GM23338 (cell line): ENCODE measurements at regions not wholly inside any gene's neighbourhood (a gene's known extent, or its start where the extent isn't known, plus 50 kb on each side); places are given as distances from the start of the nearest gene placed in this dataset.

Source experiments
- ATAC-seq: fragments of 200-7000 bp; cut with Tn5 transposase; 3 replicates; pipeline ENCODE4 v1.9.1; 2020
- DNase-seq: peaks from one replicate; pipeline ENCODE4 v3.0.0-alpha.2; 2015; ENCODE audit warnings: low spot score
- H2AFZ ChIP-seq: fragments of 200-600 bp; sonication (generic); 2 replicates; pipeline ENCODE4 v1.8.0; 2016; ENCODE audit warnings: antibody characterized with exemption, mild to moderate bottlenecking, moderate library complexity
- H3F3A ChIP-seq: fragments of 200-600 bp; sonication (generic); replicated peaks from 2 replicates; pipeline ENCODE4 v1.8.0; 2017; ENCODE audit warnings: antibody characterized with exemption, mixed run types, low read depth
- H3K27ac ChIP-seq: fragments of 200-600 bp; sonication (generic); 2 replicates; pipeline ENCODE4 v1.6.1; 2016; ENCODE audit warnings: low read depth
- H3K27me3 ChIP-seq: fragments of 200-600 bp; sonication (generic); 2 replicates; pipeline ENCODE4 v1.8.0; 2016; ENCODE audit warnings: mild to moderate bottlenecking, mixed run types, moderate library complexity; ENCODE audit not compliant: insufficient read depth
- H3K36me3 ChIP-seq: fragments of 200-600 bp; sonication (generic); 2 replicates; pipeline ENCODE4 v1.8.0; 2016; ENCODE audit warnings: mild to moderate bottlenecking; ENCODE audit not compliant: insufficient read depth
- H3K4me1 ChIP-seq: fragments of 200-600 bp; sonication (generic); 2 replicates; pipeline ENCODE4 v1.8.0; 2016; ENCODE audit warnings: mild to moderate bottlenecking, moderate library complexity; ENCODE audit not compliant: insufficient read depth
- H3K4me2 ChIP-seq: fragments of 200-600 bp; sonication (generic); 2 replicates; pipeline ENCODE4 v1.7.1; 2017; ENCODE audit warnings: mixed run types
- H3K4me3 ChIP-seq: fragments of 200-600 bp; sonication (generic); 2 replicates; pipeline ENCODE4 v1.6.1; 2016; ENCODE audit warnings: mixed run types
- H3K79me2 ChIP-seq: fragments of 200-600 bp; sonication (generic); replicated peaks from 2 replicates; pipeline ENCODE4 v1.8.0; 2017; ENCODE audit warnings: mild to moderate bottlenecking; ENCODE audit not compliant: insufficient read depth
- H3K9me2 ChIP-seq: fragments of 200-600 bp; sonication (generic); 2 replicates; pipeline ENCODE4 v1.8.0; 2017; ENCODE audit not compliant: insufficient read depth
- H4K20me1 ChIP-seq: fragments of 200-600 bp; sonication (generic); replicated peaks from 2 replicates; pipeline ENCODE4 v1.8.0; 2017; ENCODE audit warnings: mild to moderate bottlenecking; ENCODE audit not compliant: insufficient read depth
- H3K27ac Mint-ChIP-seq: 2 replicates; pipeline ENCODE4 v1.8.0; 2020; ENCODE audit warnings: inconsistent platforms, mild to moderate bottlenecking, moderate library complexity, mixed read lengths
- H3K27me3 Mint-ChIP-seq: 3 replicates; pipeline ENCODE4 v1.8.0; 2022; ENCODE audit warnings: low read depth, mild to moderate bottlenecking, moderate library complexity, mixed read lengths, inconsistent platforms; ENCODE audit not compliant: insufficient read depth, poor library complexity
- H3K36me3 Mint-ChIP-seq: 3 replicates; pipeline ENCODE4 v1.8.0; 2021; ENCODE audit warnings: low read depth, mild to moderate bottlenecking, inconsistent platforms, moderate library complexity, mixed read lengths
- H3K4me1 Mint-ChIP-seq: 3 replicates; pipeline ENCODE4 v1.8.0; 2020; ENCODE audit warnings: mild to moderate bottlenecking, inconsistent platforms, mixed read lengths
- H3K4me3 Mint-ChIP-seq: 3 replicates; pipeline ENCODE4 v1.8.0; 2021; ENCODE audit warnings: moderate library complexity, mild to moderate bottlenecking, inconsistent platforms, mixed read lengths
- H3K9me3 Mint-ChIP-seq: 3 replicates; pipeline ENCODE4 v1.8.0; 2020; ENCODE audit warnings: moderate library complexity, mild to moderate bottlenecking, inconsistent platforms, mixed read lengths
- CTCF ChIP-seq, 2 experiments: fragments of 200-600 bp in 1 of 2; sonication (generic) in 1 of 2; conservative IDR thresholded peaks; 2 replicates each; pipeline versions ENCODE4 v1.5.1 to v1.6.1; 2016 to 2017; ENCODE audit warnings: antibody characterized with exemption in 2 of 2, low read depth in 2 of 2, mild to moderate bottlenecking in 2 of 2, moderate library complexity in 1 of 2
- ETS1 ChIP-seq: IDR thresholded peaks from 2 replicates; pipeline ENCODE4 v1.6.1; 2016; ENCODE audit warnings: antibody characterized with exemption
- EZH2 ChIP-seq: fragments of 200-600 bp; sonication (generic); IDR thresholded peaks from one replicate; pipeline ENCODE4 v1.8.0; 2017; ENCODE audit warnings: antibody characterized with exemption, mild to moderate bottlenecking, low read depth; ENCODE audit not compliant: unreplicated experiment
- EZH2phosphoT487 ChIP-seq: fragments of 200-600 bp; sonication (generic); IDR thresholded peaks from one replicate; pipeline ENCODE4 v1.8.1; 2018; ENCODE audit warnings: antibody characterized with exemption; ENCODE audit not compliant: unreplicated experiment
- JUNB ChIP-seq: IDR thresholded peaks from one replicate; pipeline ENCODE4 v1.6.1; 2016; ENCODE audit warnings: antibody characterized with exemption; ENCODE audit not compliant: unreplicated experiment
- POLR2AphosphoS5 ChIP-seq: IDR thresholded peaks from 2 replicates; pipeline ENCODE4 v1.6.1; 2016; ENCODE audit warnings: antibody characterized with exemption, low read depth
- REST ChIP-seq: IDR thresholded peaks from one replicate; pipeline ENCODE4 v1.6.1; 2018; ENCODE audit warnings: antibody characterized with exemption; ENCODE audit not compliant: unreplicated experiment
- STAT1 ChIP-seq: IDR thresholded peaks from one replicate; pipeline ENCODE4 v1.6.1; 2016; ENCODE audit warnings: antibody characterized with exemption; ENCODE audit not compliant: unreplicated experiment
- ZNF114 ChIP-seq: fragments of 250-450 bp; sonication (Bioruptor Pico); IDR thresholded peaks from 2 replicates; pipeline ENCODE4 v1.5.0; 2020; ENCODE audit warnings: mild to moderate bottlenecking, moderate library complexity
- ZNF331 ChIP-seq: fragments of 250-450 bp; sonication (Bioruptor Pico); IDR thresholded peaks from 2 replicates; pipeline ENCODE4 v1.5.0; 2020; ENCODE audit warnings: low read depth, mild to moderate bottlenecking, moderate library complexity
- ZNF462 ChIP-seq: fragments of 250-450 bp; sonication (Bioruptor Pico); IDR thresholded peaks from 2 replicates; pipeline ENCODE4 v1.5.0; 2020; ENCODE audit warnings: mild to moderate bottlenecking, moderate library complexity

GRCh38 chr2:8486141-8486540 lies 195.7 kb upstream of the ID2 start:
- no peaks in the 10 kb centered on the region for H3K27me3 Mint-ChIP-seq
- H3K4me1 ChIP-seq = no peaks in the 10 kb centered on the region; the same call in 1 of the 2 replicates
- no peaks in the 10 kb centered on the region for H3K36me3 Mint-ChIP-seq
- peaks cover 17% of the 10 kb centered on the region for H3K4me1 Mint-ChIP-seq
- no peak overlapping the region for H3K4me2 ChIP-seq
- no peak overlapping the region for H2AFZ ChIP-seq
- no peaks in the 10 kb centered on the region for H3K36me3 ChIP-seq
- no peak for ATAC-seq
- H3K27ac ChIP-seq = no peak overlapping the region
- no peak for DNase-seq
- H3K4me3 Mint-ChIP-seq = no peak overlapping the region
- H3K27me3 ChIP-seq = no peaks in the 10 kb centered on the region
- H3K79me2 ChIP-seq = no peaks in the 10 kb centered on the region
- H3F3A ChIP-seq = no peaks in the 10 kb centered on the region
- no peaks in the 10 kb centered on the region for H4K20me1 ChIP-seq
- H3K9me2 ChIP-seq = no peaks in the 10 kb centered on the region
- no peak overlapping the region for H3K4me3 ChIP-seq
- H3K9me3 Mint-ChIP-seq = no peaks in the 10 kb centered on the region
- TF ChIP-seq EZH2phosphoT487 (no peak), STAT1 (no peak), POLR2AphosphoS5 (no peak), ZNF331 (CRISPR knock-in tag) (no peak), ZNF114 (CRISPR knock-in tag) (no peak), CTCF (conservative IDR thresholded peaks at IDR 0.05; ENCODE audit: low read depth in 2 of 2) (no peak), EZH2 (no peak), JUNB (no peak), ZNF462 (CRISPR knock-in tag) (no peak), ETS1 (no peak), REST (no peak)
- H3K27ac Mint-ChIP-seq = no peak overlapping the region
